Panc1 (cell line): ENCODE measurements at regions not wholly inside any gene's neighbourhood (a gene's known extent, or its start where the extent isn't known, plus 50 kb on each side); places are given as distances from the start of the nearest gene placed in this dataset.
"Not testable (repeated sequence)": the region's sequence is repeated elsewhere in the genome, so short reads cannot be mapped to it uniquely, and the experiment has no call there.

ENCODE experiments used
- POLR2AphosphoS5 ChIP-seq: IDR thresholded peaks from 2 replicates; pipeline ENCODE4 v1.6.1; 2012; ENCODE audit warnings: mild to moderate bottlenecking, low read depth, low read length, moderate library complexity
- REST ChIP-seq, 2 experiments: IDR thresholded peaks; 2 replicates each; pipeline ENCODE4 v1.6.1; 2011 to 2012; ENCODE audit warnings: low read depth in 2 of 2, control low read depth in 1 of 2, low read length in 1 of 2, mild to moderate bottlenecking in 1 of 2, moderate library complexity in 1 of 2; ENCODE audit not compliant: insufficient read depth in 1 of 2
- TCF7L2 ChIP-seq: IDR thresholded peaks from 2 replicates; pipeline ENCODE4 v1.6.1; 2011; ENCODE audit warnings: mild to moderate bottlenecking, low read depth, low read length, inconsistent platforms
- TF ChIP-seq, protein P1 (sequence below): fragments of 450-650 bp; IDR thresholded peaks from 2 replicates; pipeline ENCODE4 v1.5.1; 2017; ENCODE audit warnings: mild to moderate bottlenecking

- TF ChIP-seq POLR2AphosphoS5; TCF7L2; REST (IDR thresholded peaks at IDR 0.05; ENCODE audit: insufficient read depth in 1 of 2, low read depth in 2 of 2, low read length in 1 of 2): not testable (repeated sequence)
- TF ChIP-seq, protein P1, sequence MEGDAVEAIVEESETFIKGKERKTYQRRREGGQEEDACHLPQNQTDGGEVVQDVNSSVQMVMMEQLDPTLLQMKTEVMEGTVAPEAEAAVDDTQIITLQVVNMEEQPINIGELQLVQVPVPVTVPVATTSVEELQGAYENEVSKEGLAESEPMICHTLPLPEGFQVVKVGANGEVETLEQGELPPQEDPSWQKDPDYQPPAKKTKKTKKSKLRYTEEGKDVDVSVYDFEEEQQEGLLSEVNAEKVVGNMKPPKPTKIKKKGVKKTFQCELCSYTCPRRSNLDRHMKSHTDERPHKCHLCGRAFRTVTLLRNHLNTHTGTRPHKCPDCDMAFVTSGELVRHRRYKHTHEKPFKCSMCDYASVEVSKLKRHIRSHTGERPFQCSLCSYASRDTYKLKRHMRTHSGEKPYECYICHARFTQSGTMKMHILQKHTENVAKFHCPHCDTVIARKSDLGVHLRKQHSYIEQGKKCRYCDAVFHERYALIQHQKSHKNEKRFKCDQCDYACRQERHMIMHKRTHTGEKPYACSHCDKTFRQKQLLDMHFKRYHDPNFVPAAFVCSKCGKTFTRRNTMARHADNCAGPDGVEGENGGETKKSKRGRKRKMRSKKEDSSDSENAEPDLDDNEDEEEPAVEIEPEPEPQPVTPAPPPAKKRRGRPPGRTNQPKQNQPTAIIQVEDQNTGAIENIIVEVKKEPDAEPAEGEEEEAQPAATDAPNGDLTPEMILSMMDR = not testable (repeated sequence)
Measured at GRCh38 chr20:41685145-41685544, 67.0 kb upstream of the CHD6 start.
